Neural cell (in vitro differentiated cells): ENCODE measurements at regions not wholly inside any gene's neighbourhood (a gene's known extent, or its start where the extent isn't known, plus 50 kb on each side); places are given as distances from the start of the nearest gene placed in this dataset.

Experiments
- H2AFZ ChIP-seq: fragments of 200-600, 300-800 bp; sonication (generic), shearing (Covaris generic); 2 replicates; pipeline ENCODE4 v1.6.0; 2014; ENCODE audit warnings: low read depth, mild to moderate bottlenecking, antibody characterized with exemption, low read length, moderate library complexity
- H3F3A ChIP-seq: fragments of 200-600 bp; shearing (Covaris generic); 2 replicates; pipeline ENCODE4 v1.6.1; 2016; ENCODE audit warnings: mild to moderate bottlenecking, moderate library complexity, mixed read lengths, antibody characterized with exemption, low read length; ENCODE audit not compliant: insufficient read depth, poor library complexity, severe bottlenecking
- H3K27ac ChIP-seq: fragments of 200-600, 300-800 bp; sonication (generic), shearing (Covaris generic); 2 replicates; pipeline ENCODE4 v1.5.1; 2014; ENCODE audit warnings: mild to moderate bottlenecking, low read length, moderate library complexity
- H3K27me3 ChIP-seq: fragments of 300-800, 200-600 bp; sonication (generic), shearing (Covaris generic); 2 replicates; pipeline ENCODE4 v1.6.0; 2014; ENCODE audit warnings: mild to moderate bottlenecking, low read depth, low read length, moderate library complexity; ENCODE audit not compliant: insufficient read depth
- H3K36me3 ChIP-seq: fragments of 300-800, 200-600 bp; sonication (generic), shearing (Covaris generic); 2 replicates; pipeline ENCODE4 v1.5.1; 2014; ENCODE audit warnings: mild to moderate bottlenecking, antibody characterized with exemption, low read length, moderate library complexity; ENCODE audit not compliant: insufficient read depth
- H3K4me2 ChIP-seq: fragments of 300-800, 200-600 bp; sonication (generic), shearing (Covaris generic); 2 replicates; pipeline ENCODE4 v1.6.0; 2014; ENCODE audit warnings: mild to moderate bottlenecking, low read length
- H3K4me3 ChIP-seq: fragments of 300-800, 200-600 bp; sonication (generic), shearing (Covaris generic); 2 replicates; pipeline ENCODE4 v1.5.1; 2014; ENCODE audit warnings: mild to moderate bottlenecking, low read length, moderate library complexity
- H3K79me2 ChIP-seq: fragments of 200-600 bp; shearing (Covaris generic); replicated peaks from 2 replicates; pipeline ENCODE4 v1.6.0; 2014; ENCODE audit warnings: mild to moderate bottlenecking, low read length, moderate library complexity; ENCODE audit not compliant: insufficient read depth
- H3K9ac ChIP-seq: fragments of 300-800, 200-600 bp; sonication (generic), shearing (Covaris generic); 2 replicates; pipeline ENCODE4 v1.6.1; 2016; ENCODE audit warnings: mild to moderate bottlenecking, low read length, mixed read lengths
- H3K9me2 ChIP-seq: fragments of 200-600 bp; shearing (Covaris generic); 2 replicates; pipeline ENCODE4 v1.6.1; 2016; ENCODE audit warnings: mild to moderate bottlenecking, low read length, mixed read lengths; ENCODE audit not compliant: insufficient read depth
- H3K9me3 ChIP-seq: fragments of 200-600, 300-800 bp; sonication (generic), shearing (Covaris generic); 2 replicates; pipeline ENCODE4 v1.6.1; 2016; ENCODE audit warnings: mild to moderate bottlenecking, mixed run types, low read length, moderate library complexity, mixed read lengths
- H4K20me1 ChIP-seq: fragments of 200-600 bp; shearing (Covaris generic); 2 replicates; pipeline ENCODE4 v1.6.1; 2016; ENCODE audit warnings: mild to moderate bottlenecking, mixed run types; ENCODE audit not compliant: insufficient read depth
- EP300 ChIP-seq: fragments of 450-650 bp; conservative IDR thresholded peaks from 2 replicates; pipeline ENCODE4 v1.6.1; 2014; ENCODE audit warnings: antibody characterized with exemption, mild to moderate bottlenecking, moderate library complexity; ENCODE audit not compliant: poor library complexity, severe bottlenecking
- EZH2 ChIP-seq: fragments of 200-600, 300-800 bp; shearing (Covaris generic), sonication (generic); IDR thresholded peaks from 2 replicates; pipeline ENCODE4 v1.6.1; 2014; ENCODE audit warnings: antibody characterized with exemption, low read length, borderline replicate concordance, mild to moderate bottlenecking; ENCODE audit not compliant: insufficient read depth, poor library complexity, severe bottlenecking
- MXI1 ChIP-seq: fragments of 450-650 bp; conservative IDR thresholded peaks from 2 replicates; pipeline ENCODE4 v1.6.1; 2014; ENCODE audit warnings: antibody characterized with exemption, mild to moderate bottlenecking; ENCODE audit not compliant: poor library complexity, severe bottlenecking
- POLR2AphosphoS5 ChIP-seq: IDR thresholded peaks from 2 replicates; pipeline ENCODE4 v1.6.1; 2012
- RAD21 ChIP-seq: fragments of 450-650 bp; conservative IDR thresholded peaks from 2 replicates; pipeline ENCODE4 v1.6.1; 2014; ENCODE audit warnings: antibody characterized with exemption, mild to moderate bottlenecking, moderate library complexity
- SMC3 ChIP-seq: fragments of 450-650 bp; conservative IDR thresholded peaks from 2 replicates; pipeline ENCODE4 v1.6.1; 2014; ENCODE audit warnings: antibody characterized with exemption, mild to moderate bottlenecking, moderate library complexity; ENCODE audit not compliant: poor library complexity
- TAF1 ChIP-seq: IDR thresholded peaks from 2 replicates; pipeline ENCODE4 v1.6.1; 2012; ENCODE audit warnings: low read depth
- TF ChIP-seq, protein P1 (sequence below): IDR thresholded peaks from 2 replicates; pipeline ENCODE4 v1.6.1; 2012; ENCODE audit warnings: borderline replicate concordance
- TF ChIP-seq, protein P2 (sequence below): fragments of 450-650 bp; IDR thresholded peaks from 2 replicates; pipeline ENCODE4 v1.5.1; 2014; ENCODE audit warnings: antibody characterized with exemption, mild to moderate bottlenecking, moderate library complexity; ENCODE audit not compliant: poor library complexity, severe bottlenecking

DNA sequence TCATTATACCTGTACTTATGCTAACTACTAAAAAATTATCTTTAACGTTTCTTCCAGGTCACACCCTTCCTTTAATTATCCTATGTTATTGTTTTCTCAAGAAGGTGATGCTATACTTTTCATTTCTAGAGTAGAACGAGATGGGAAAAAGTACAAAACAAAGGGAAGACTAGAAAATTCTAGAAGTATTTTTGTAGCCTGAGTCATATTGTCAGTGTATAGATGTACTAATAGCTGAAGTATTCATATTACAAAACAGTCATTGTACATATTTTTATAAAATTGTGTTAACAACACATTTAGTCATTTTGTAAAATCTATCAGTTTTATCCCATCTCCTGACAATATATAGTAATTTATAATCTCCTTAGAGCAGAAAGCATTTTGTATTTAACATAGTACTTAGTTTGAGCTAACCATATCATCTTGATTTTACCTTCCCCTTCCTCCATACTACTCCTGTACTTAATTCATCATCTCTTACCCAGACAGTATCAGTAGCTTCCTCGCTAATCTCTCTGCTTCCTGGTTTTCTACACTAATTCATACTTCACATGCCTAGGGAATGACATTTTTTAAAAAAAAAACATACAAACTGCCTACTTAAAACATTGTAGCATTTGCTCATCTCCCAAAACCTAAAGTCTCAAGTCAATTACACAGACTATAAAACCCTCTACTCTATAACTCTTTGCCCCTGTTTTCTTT is 920.9 kb downstream of the RPS29 start:
- H3K9me2 ChIP-seq, result no peaks in the 10 kb centered on the region
- TF ChIP-seq EP300 (no peak), SMC3 (no peak), POLR2AphosphoS5 (no peak)
- TF ChIP-seq, protein P1, sequence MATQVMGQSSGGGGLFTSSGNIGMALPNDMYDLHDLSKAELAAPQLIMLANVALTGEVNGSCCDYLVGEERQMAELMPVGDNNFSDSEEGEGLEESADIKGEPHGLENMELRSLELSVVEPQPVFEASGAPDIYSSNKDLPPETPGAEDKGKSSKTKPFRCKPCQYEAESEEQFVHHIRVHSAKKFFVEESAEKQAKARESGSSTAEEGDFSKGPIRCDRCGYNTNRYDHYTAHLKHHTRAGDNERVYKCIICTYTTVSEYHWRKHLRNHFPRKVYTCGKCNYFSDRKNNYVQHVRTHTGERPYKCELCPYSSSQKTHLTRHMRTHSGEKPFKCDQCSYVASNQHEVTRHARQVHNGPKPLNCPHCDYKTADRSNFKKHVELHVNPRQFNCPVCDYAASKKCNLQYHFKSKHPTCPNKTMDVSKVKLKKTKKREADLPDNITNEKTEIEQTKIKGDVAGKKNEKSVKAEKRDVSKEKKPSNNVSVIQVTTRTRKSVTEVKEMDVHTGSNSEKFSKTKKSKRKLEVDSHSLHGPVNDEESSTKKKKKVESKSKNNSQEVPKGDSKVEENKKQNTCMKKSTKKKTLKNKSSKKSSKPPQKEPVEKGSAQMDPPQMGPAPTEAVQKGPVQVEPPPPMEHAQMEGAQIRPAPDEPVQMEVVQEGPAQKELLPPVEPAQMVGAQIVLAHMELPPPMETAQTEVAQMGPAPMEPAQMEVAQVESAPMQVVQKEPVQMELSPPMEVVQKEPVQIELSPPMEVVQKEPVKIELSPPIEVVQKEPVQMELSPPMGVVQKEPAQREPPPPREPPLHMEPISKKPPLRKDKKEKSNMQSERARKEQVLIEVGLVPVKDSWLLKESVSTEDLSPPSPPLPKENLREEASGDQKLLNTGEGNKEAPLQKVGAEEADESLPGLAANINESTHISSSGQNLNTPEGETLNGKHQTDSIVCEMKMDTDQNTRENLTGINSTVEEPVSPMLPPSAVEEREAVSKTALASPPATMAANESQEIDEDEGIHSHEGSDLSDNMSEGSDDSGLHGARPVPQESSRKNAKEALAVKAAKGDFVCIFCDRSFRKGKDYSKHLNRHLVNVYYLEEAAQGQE, result no peak
- H3K4me2 ChIP-seq, result no peak overlapping the region
- no peaks in the 10 kb centered on the region for H3K27me3 ChIP-seq
- no peak overlapping the region for H3K4me3 ChIP-seq
- H3K36me3 ChIP-seq, result no peaks in the 10 kb centered on the region
- peaks cover 7% of the 10 kb centered on the region for H3K9me3 ChIP-seq
- no peak overlapping the region for H2AFZ ChIP-seq
- no peaks in the 10 kb centered on the region for H4K20me1 ChIP-seq
- no peak overlapping the region for H3K9ac ChIP-seq
- H3F3A ChIP-seq, result no peaks in the 10 kb centered on the region
- H3K79me2 ChIP-seq, result no peaks in the 10 kb centered on the region
- H3K27ac ChIP-seq, result no peak overlapping the region

DNA sequence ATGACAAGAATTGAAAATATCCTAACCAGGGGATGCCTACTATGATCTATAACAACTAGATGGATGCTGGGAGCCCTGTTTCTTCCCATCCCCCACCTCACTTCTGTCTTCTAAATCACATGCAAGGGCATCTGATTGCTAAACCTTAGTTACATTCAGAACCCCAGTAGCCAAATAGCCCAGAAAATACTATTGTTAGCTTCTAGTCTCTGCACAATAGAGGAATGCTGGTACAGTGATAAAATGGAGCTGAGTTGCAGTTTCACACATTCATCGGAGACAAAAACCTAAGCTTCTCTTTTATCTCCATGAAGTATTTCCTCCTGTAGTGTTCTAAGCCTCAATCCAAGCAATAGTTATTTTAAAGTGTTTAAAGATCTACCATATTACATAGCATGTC is 942.9 kb downstream of the RPS29 start:
- no peaks in the 10 kb centered on the region for H3F3A ChIP-seq
- no peaks in the 10 kb centered on the region for H4K20me1 ChIP-seq
- H3K27ac ChIP-seq, result no peak overlapping the region
- no peaks in the 10 kb centered on the region for H3K27me3 ChIP-seq
- H2AFZ ChIP-seq, result no peak overlapping the region
- H3K4me3 ChIP-seq, result no peak overlapping the region
- no peak overlapping the region for H3K4me2 ChIP-seq
- no peaks in the 10 kb centered on the region for H3K9me3 ChIP-seq
- no peaks in the 10 kb centered on the region for H3K9me2 ChIP-seq
- no peak overlapping the region for H3K9ac ChIP-seq
- no peaks in the 10 kb centered on the region for H3K36me3 ChIP-seq
- H3K79me2 ChIP-seq, result no peaks in the 10 kb centered on the region
- TF ChIP-seq EZH2, result no peak
- no peak for TF ChIP-seq RAD21
- no peak for TF ChIP-seq MXI1
- TF ChIP-seq SMC3, result no peak
- no peak for TF ChIP-seq TAF1
- no peak for TF ChIP-seq POLR2AphosphoS5
- no peak for TF ChIP-seq EP300
- TF ChIP-seq, protein P2, sequence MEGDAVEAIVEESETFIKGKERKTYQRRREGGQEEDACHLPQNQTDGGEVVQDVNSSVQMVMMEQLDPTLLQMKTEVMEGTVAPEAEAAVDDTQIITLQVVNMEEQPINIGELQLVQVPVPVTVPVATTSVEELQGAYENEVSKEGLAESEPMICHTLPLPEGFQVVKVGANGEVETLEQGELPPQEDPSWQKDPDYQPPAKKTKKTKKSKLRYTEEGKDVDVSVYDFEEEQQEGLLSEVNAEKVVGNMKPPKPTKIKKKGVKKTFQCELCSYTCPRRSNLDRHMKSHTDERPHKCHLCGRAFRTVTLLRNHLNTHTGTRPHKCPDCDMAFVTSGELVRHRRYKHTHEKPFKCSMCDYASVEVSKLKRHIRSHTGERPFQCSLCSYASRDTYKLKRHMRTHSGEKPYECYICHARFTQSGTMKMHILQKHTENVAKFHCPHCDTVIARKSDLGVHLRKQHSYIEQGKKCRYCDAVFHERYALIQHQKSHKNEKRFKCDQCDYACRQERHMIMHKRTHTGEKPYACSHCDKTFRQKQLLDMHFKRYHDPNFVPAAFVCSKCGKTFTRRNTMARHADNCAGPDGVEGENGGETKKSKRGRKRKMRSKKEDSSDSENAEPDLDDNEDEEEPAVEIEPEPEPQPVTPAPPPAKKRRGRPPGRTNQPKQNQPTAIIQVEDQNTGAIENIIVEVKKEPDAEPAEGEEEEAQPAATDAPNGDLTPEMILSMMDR, result no peak
- TF ChIP-seq, protein P1, result no peak
